H1 (cell line): ENCODE measurements at regions not wholly inside any gene's neighbourhood (a gene's known extent, or its start where the extent isn't known, plus 50 kb on each side); places are given as distances from the start of the nearest gene placed in this dataset.

Source experiments
- CTCF ChIA-PET: fragments of 300-600 bp; sonication (Branson Sonifier 250); formaldehyde crosslinking; loops from one replicate; lab custom pipeline; 2021; ENCODE audit not compliant: partially characterized antibody; lab: Charles Lee
- POLR2A ChIA-PET: fragments of 300-600 bp; sonication (Branson Sonifier 250); formaldehyde crosslinking; loops from one replicate; lab custom pipeline; 2021; ENCODE audit warnings: inconsistent platforms; ENCODE audit not compliant: partially characterized antibody; lab: Charles Lee
- DNase-seq, 2 experiments: peaks; one replicate each; pipeline versions ENCODE4 v3.0.0 to v3.0.0-alpha.2; 2010 to 2022; ENCODE audit warnings: low spot score in 2 of 2, low read depth in 1 of 2, mixed read lengths in 1 of 2
- FAIRE-seq: peaks from 2 replicates; lab custom pipeline; 2011; peaks lifted over from hg19 to GRCh38; lab: Jason Lieb, UNC
- H2AFZ ChIP-seq: 2 replicates; pipeline ENCODE4 v1.8.1; 2012; ENCODE audit warnings: low read length, inconsistent platforms
- H2AK5ac ChIP-seq: 2 replicates; pipeline ENCODE4 v1.6.1; 2013; ENCODE audit warnings: low read depth, low read length
- H2BK120ac ChIP-seq: replicated peaks from 2 replicates; pipeline ENCODE3; 2013; ENCODE audit warnings: low read depth, low read length, inconsistent platforms
- H2BK12ac ChIP-seq: 2 replicates; pipeline ENCODE4 v1.6.1; 2013; ENCODE audit warnings: low read depth, low read length
- H2BK15ac ChIP-seq: 2 replicates; pipeline ENCODE4 v1.6.1; 2013; ENCODE audit warnings: low read length
- H2BK20ac ChIP-seq: 2 replicates; pipeline ENCODE4 v1.6.1; 2013; ENCODE audit warnings: low read length
- H2BK5ac ChIP-seq: 2 replicates; pipeline ENCODE4 v1.6.1; 2013; ENCODE audit warnings: low read depth, low read length
- H3K14ac ChIP-seq: 2 replicates; pipeline ENCODE4 v1.6.1; 2013; ENCODE audit warnings: inconsistent platforms; ENCODE audit not compliant: insufficient read length
- H3K18ac ChIP-seq: 2 replicates; pipeline ENCODE4 v1.6.1; 2013; ENCODE audit warnings: low read length; ENCODE audit errors: extremely low read depth
- H3K23ac ChIP-seq: 2 replicates; pipeline ENCODE4 v1.6.1; 2013; ENCODE audit warnings: inconsistent platforms; ENCODE audit not compliant: insufficient read length
- H3K23me2 ChIP-seq: 2 replicates; pipeline ENCODE4 v1.6.1; 2013; ENCODE audit warnings: low read depth, low read length
- H3K27ac ChIP-seq: 2 replicates; pipeline ENCODE4 v1.6.1; 2011; ENCODE audit warnings: low read depth, low read length, inconsistent platforms
- H3K27me3 ChIP-seq, 4 experiments: replicated peaks in 1 of 4; 1 replicate in 1 of 4; 2 replicates in 3 of 4; pipeline versions ENCODE4 v1.6.1 to v1.8.1; 2011 to 2013; ENCODE audit warnings: low read length in 3 of 4, mild to moderate bottlenecking in 3 of 4, inconsistent platforms in 2 of 4, mixed read lengths in 2 of 4, moderate library complexity in 1 of 4; ENCODE audit not compliant: control insufficient read depth in 3 of 4, insufficient read depth in 3 of 4; ENCODE audit errors: extremely low read depth in 1 of 4
- H3K36me3 ChIP-seq, 4 experiments: 2 replicates each; pipeline versions ENCODE4 v1.6.1 to v1.8.1; 2011 to 2013; ENCODE audit warnings: mild to moderate bottlenecking in 4 of 4, low read length in 3 of 4, moderate library complexity in 2 of 4, control low read depth in 1 of 4, inconsistent platforms in 1 of 4; ENCODE audit not compliant: insufficient read depth in 4 of 4, control insufficient read depth in 2 of 4
- H3K4ac ChIP-seq: replicated peaks from 2 replicates; pipeline ENCODE3; 2013; ENCODE audit warnings: low read length, low read depth, mixed read lengths, inconsistent platforms; ENCODE audit not compliant: insufficient read length
- H3K4me1 ChIP-seq, 4 experiments: replicated peaks in 1 of 4; 1 replicate in 1 of 4; 2 replicates in 3 of 4; pipeline versions ENCODE4 v1.6.1 to v1.8.1; 2011 to 2013; ENCODE audit warnings: low read length in 3 of 4, inconsistent platforms in 2 of 4, mixed read lengths in 1 of 4; ENCODE audit not compliant: insufficient read depth in 4 of 4, control insufficient read depth in 3 of 4
- H3K4me2 ChIP-seq, 2 experiments: 2 replicates each; pipeline versions ENCODE4 v1.6.1 to v1.8.1; 2011 to 2013; ENCODE audit warnings: low read depth in 2 of 2, low read length in 2 of 2, control low read depth in 1 of 2, inconsistent platforms in 1 of 2, mild to moderate bottlenecking in 1 of 2; ENCODE audit not compliant: insufficient read depth in 1 of 2
- H3K4me3 ChIP-seq, 4 experiments: fragments of 200-600, 300-600 bp in 1 of 4; sonication (generic), shearing (Covaris generic), sonication (Bioruptor Twin) in 1 of 4; 2 replicates each; pipeline versions ENCODE4 v1.5.1 to v1.8.1; 2011 to 2016; ENCODE audit warnings: low read length in 4 of 4, low read depth in 3 of 4, control low read depth in 2 of 4, inconsistent platforms in 2 of 4, mild to moderate bottlenecking in 2 of 4, mixed read lengths in 1 of 4, moderate library complexity in 1 of 4; ENCODE audit not compliant: insufficient read depth in 2 of 4; ENCODE audit errors: extremely low read depth in 1 of 4
- H3K56ac ChIP-seq: replicated peaks from 2 replicates; pipeline ENCODE3; 2013; ENCODE audit warnings: low read depth, mild to moderate bottlenecking, mixed read lengths, low read length, inconsistent platforms; ENCODE audit not compliant: insufficient read length
- H3K79me1 ChIP-seq: 2 replicates; pipeline ENCODE4 v1.6.1; 2013; ENCODE audit warnings: low read depth, low read length, control low read depth
- H3K79me2 ChIP-seq, 2 experiments: 2 replicates each; pipeline versions ENCODE4 v1.6.1 to v1.8.1; 2012 to 2013; ENCODE audit warnings: low read length in 2 of 2, mild to moderate bottlenecking in 2 of 2, inconsistent platforms in 1 of 2; ENCODE audit not compliant: insufficient read depth in 2 of 2, control insufficient read depth in 1 of 2
- H3K9ac ChIP-seq, 4 experiments: replicated peaks in 1 of 4; 1 replicate in 1 of 4; 2 replicates in 3 of 4; pipeline versions ENCODE4 v1.6.1 to v1.8.1; 2011 to 2013; ENCODE audit warnings: low read depth in 3 of 4, low read length in 3 of 4, control low read depth in 2 of 4, mild to moderate bottlenecking in 2 of 4, moderate library complexity in 2 of 4, inconsistent platforms in 1 of 4; ENCODE audit errors: extremely low read depth in 1 of 4
- H3K9me3 ChIP-seq, 2 experiments: 2 replicates each; pipeline versions ENCODE4 v1.6.1 to v1.8.1; 2012 to 2013; ENCODE audit warnings: mild to moderate bottlenecking in 2 of 2, moderate library complexity in 2 of 2, control low read depth in 1 of 2, inconsistent platforms in 1 of 2, low read depth in 1 of 2, low read length in 1 of 2, mixed read lengths in 1 of 2; ENCODE audit not compliant: insufficient read depth in 2 of 2
- H4K20me1 ChIP-seq, 2 experiments: replicated peaks in 1 of 2; 2 replicates each; pipeline versions ENCODE3 to v1.8.1; 2011 to 2013; ENCODE audit warnings: inconsistent platforms in 2 of 2, low read length in 2 of 2, mild to moderate bottlenecking in 1 of 2; ENCODE audit not compliant: insufficient read depth in 2 of 2, control insufficient read depth in 1 of 2
- H4K5ac ChIP-seq: 2 replicates; pipeline ENCODE4 v1.6.1; 2013; ENCODE audit warnings: low read length, low read depth, mixed read lengths, inconsistent platforms; ENCODE audit not compliant: insufficient read length
- H4K8ac ChIP-seq: 2 replicates; pipeline ENCODE4 v1.8.0; 2013; ENCODE audit warnings: mild to moderate bottlenecking, moderate library complexity, low read length, inconsistent platforms; ENCODE audit not compliant: insufficient read depth; ENCODE audit errors: extremely low read depth
- H4K91ac ChIP-seq: replicated peaks from 2 replicates; pipeline ENCODE3; 2013; ENCODE audit warnings: low read length, mixed read lengths, inconsistent platforms; ENCODE audit not compliant: insufficient read length
- BCL11A ChIP-seq, 2 experiments: IDR thresholded peaks; one replicate each; pipeline ENCODE4 v1.6.1; 2011; ENCODE audit warnings: low read depth in 2 of 2, low read length in 2 of 2, mild to moderate bottlenecking in 2 of 2
- CREB1 ChIP-seq: IDR thresholded peaks from 2 replicates; pipeline ENCODE4 v1.6.1; 2012; ENCODE audit warnings: inconsistent platforms
- CTCF ChIP-seq, 3 experiments: IDR thresholded peaks; 1 replicate in 2 of 3; 2 replicates in 1 of 3; pipeline versions ENCODE4 v1.5.1 to v1.6.1; 2011; ENCODE audit warnings: low read length in 3 of 3, mild to moderate bottlenecking in 3 of 3, inconsistent platforms in 2 of 3, low read depth in 1 of 3, moderate library complexity in 1 of 3; ENCODE audit not compliant: insufficient read depth in 1 of 3; ENCODE audit errors: control extremely low read depth in 1 of 3
- JUND ChIP-seq: IDR thresholded peaks from 2 replicates; pipeline ENCODE4 v1.6.1; 2011; ENCODE audit warnings: mild to moderate bottlenecking, improper control_type of control experiment, low read length
- KDM1A ChIP-seq: fragments of 200-600, 300-600 bp; sonication (generic); IDR thresholded peaks from 2 replicates; pipeline ENCODE4 v1.7.1; 2016; ENCODE audit warnings: mild to moderate bottlenecking, low read length, borderline replicate concordance
- NRF1 ChIP-seq: IDR thresholded peaks from 2 replicates; pipeline ENCODE4 v1.6.1; 2011; ENCODE audit warnings: mild to moderate bottlenecking, low read depth, low read length, improper control_type of control experiment
- PHF8 ChIP-seq: fragments of 200-600 bp; sonication (generic); conservative IDR thresholded peaks from 2 replicates; pipeline ENCODE4 v1.7.1; 2012; ENCODE audit warnings: low read depth, mild to moderate bottlenecking, inconsistent platforms, low read length, moderate library complexity
- POU5F1 ChIP-seq: IDR thresholded peaks from 2 replicates; pipeline ENCODE4 v1.6.1; 2011; ENCODE audit warnings: low read depth, mild to moderate bottlenecking, low read length, moderate library complexity
- SIN3A ChIP-seq, 2 experiments: IDR thresholded peaks in 1 of 2; conservative IDR thresholded peaks in 1 of 2; 2 replicates each; pipeline ENCODE4 v1.6.1; 2011 to 2012; ENCODE audit warnings: low read length in 2 of 2, improper control_type of control experiment in 1 of 2, low read depth in 1 of 2, mild to moderate bottlenecking in 1 of 2
- SP2 ChIP-seq: IDR thresholded peaks from 2 replicates; pipeline ENCODE4 v1.6.1; 2012; ENCODE audit warnings: mild to moderate bottlenecking, low read length, inconsistent platforms
- TF ChIP-seq, protein P1 (sequence below): IDR thresholded peaks from 2 replicates; pipeline ENCODE4 v1.6.1; 2011; ENCODE audit warnings: low read length, improper control_type of control experiment

- CTCF ChIA-PET, result no interaction called here
- FAIRE-seq, result no peak
Observed at GRCh38 chr18:65380571-65380970, 370.2 kb upstream of the CDH7 start.

More at GRCh38 chr18:65380571-65380970, 370.2 kb upstream of the CDH7 start:
- no peak overlapping the region for H2BK12ac ChIP-seq
- POLR2A ChIA-PET, result no interaction called here
- H4K20me1 ChIP-seq, result no peaks in the 10 kb centered on the region
- no peak overlapping the region for H4K8ac ChIP-seq
- H2AFZ ChIP-seq, result no peak overlapping the region
- no peak overlapping the region for H2BK120ac ChIP-seq
- H3K18ac ChIP-seq, result no peak overlapping the region
- no peaks in the 10 kb centered on the region for H3K27me3 ChIP-seq
- no peak overlapping the region for H3K56ac ChIP-seq
- no peak overlapping the region for H3K14ac ChIP-seq
- no peak overlapping the region for H2BK15ac ChIP-seq
- H3K27ac ChIP-seq, result no peak overlapping the region
- DNase-seq, result no peak
- no peaks in the 10 kb centered on the region for H3K23me2 ChIP-seq
- H3K9me3 ChIP-seq, result peaks cover 0 to 9% of the 10 kb centered on the region in 2 experiments; a peak in 1 of 4 replicates
- no peak overlapping the region for H3K9ac ChIP-seq
- no peak overlapping the region for H4K91ac ChIP-seq
- H3K79me1 ChIP-seq, result no peaks in the 10 kb centered on the region
- H2BK5ac ChIP-seq, result no peak overlapping the region
- no peak overlapping the region for H3K4me2 ChIP-seq
- H2BK20ac ChIP-seq, result no peak overlapping the region
- H3K4me1 ChIP-seq, result no peaks in the 10 kb centered on the region
- H3K36me3 ChIP-seq, result no peaks in the 10 kb centered on the region
- H3K4me3 ChIP-seq, result no peak overlapping the region
- no peak overlapping the region for H3K4ac ChIP-seq
- no peak overlapping the region for H4K5ac ChIP-seq
- H3K79me2 ChIP-seq, result no peaks in the 10 kb centered on the region
- TF ChIP-seq CREB1 (no peak), CTCF (IDR thresholded peaks at IDR 0.05; ENCODE audit: control extremely low read depth in 1 of 3, insufficient read depth in 1 of 3, low read depth in 1 of 3, low read length in 3 of 3) (no peak), SIN3A (conservative IDR thresholded peaks at IDR 0.05 in 1 of 2, IDR thresholded peaks at IDR 0.05 in 1 of 2; ENCODE audit: low read depth in 1 of 2, low read length in 2 of 2) (no peak), BCL11A (IDR thresholded peaks at IDR 0.05; ENCODE audit: low read depth in 2 of 2, low read length in 2 of 2) (no peak), KDM1A (no peak), NRF1 (no peak), PHF8 (no peak), JUND (no peak), SP2 (no peak), POU5F1 (no peak)
- TF ChIP-seq, protein P1, sequence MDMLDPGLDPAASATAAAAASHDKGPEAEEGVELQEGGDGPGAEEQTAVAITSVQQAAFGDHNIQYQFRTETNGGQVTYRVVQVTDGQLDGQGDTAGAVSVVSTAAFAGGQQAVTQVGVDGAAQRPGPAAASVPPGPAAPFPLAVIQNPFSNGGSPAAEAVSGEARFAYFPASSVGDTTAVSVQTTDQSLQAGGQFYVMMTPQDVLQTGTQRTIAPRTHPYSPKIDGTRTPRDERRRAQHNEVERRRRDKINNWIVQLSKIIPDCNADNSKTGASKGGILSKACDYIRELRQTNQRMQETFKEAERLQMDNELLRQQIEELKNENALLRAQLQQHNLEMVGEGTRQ, result no peak
- no peak overlapping the region for H2AK5ac ChIP-seq
- H3K23ac ChIP-seq, result no peak overlapping the region
